Gastroesophageal sphincter (tissue), 3 donors: ENCODE measurements at regions not wholly inside any gene's neighbourhood (a gene's known extent, or its start where the extent isn't known, plus 50 kb on each side); places are given as distances from the start of the nearest gene placed in this dataset.

ENCODE experiments used
- POLR2A ChIP-seq, 2 donors: fragments of 450-650 bp; IDR thresholded peaks; one replicate each; pipeline ENCODE4 v1.6.1; 2017; ENCODE audit warnings: antibody characterized with exemption in 2 of 2, mild to moderate bottlenecking in 2 of 2, moderate library complexity in 1 of 2
- TF ChIP-seq, protein P1 (sequence below), 4 experiments: fragments of 200-600 bp in 2 of 4; fragments of 450-650 bp in 2 of 4; sonication (generic) in 1 of 4; IDR thresholded peaks; one replicate each; pipeline ENCODE4 v1.5.1; 2017 to 2019; ENCODE audit warnings: antibody characterized with exemption in 4 of 4, mild to moderate bottlenecking in 2 of 4, moderate library complexity in 2 of 4

DNA sequence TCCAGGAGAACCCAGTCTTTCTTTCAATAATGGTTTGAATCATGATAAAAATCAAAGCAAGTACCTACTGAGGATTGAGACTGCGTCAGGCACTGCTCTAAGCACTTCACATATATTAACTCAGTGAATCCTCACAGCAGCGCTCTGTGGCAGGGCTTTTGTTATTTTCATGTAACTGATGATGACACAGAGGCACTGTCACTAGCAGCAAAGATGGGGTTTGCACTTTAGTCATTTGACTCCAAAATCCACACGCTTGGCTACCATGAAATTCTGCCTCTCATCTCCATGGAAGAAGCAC, 98.8 kb upstream of the GSC start:
- TF ChIP-seq, protein P1, sequence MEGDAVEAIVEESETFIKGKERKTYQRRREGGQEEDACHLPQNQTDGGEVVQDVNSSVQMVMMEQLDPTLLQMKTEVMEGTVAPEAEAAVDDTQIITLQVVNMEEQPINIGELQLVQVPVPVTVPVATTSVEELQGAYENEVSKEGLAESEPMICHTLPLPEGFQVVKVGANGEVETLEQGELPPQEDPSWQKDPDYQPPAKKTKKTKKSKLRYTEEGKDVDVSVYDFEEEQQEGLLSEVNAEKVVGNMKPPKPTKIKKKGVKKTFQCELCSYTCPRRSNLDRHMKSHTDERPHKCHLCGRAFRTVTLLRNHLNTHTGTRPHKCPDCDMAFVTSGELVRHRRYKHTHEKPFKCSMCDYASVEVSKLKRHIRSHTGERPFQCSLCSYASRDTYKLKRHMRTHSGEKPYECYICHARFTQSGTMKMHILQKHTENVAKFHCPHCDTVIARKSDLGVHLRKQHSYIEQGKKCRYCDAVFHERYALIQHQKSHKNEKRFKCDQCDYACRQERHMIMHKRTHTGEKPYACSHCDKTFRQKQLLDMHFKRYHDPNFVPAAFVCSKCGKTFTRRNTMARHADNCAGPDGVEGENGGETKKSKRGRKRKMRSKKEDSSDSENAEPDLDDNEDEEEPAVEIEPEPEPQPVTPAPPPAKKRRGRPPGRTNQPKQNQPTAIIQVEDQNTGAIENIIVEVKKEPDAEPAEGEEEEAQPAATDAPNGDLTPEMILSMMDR (IDR thresholded peaks at IDR 0.05), result no peak
- no peak for TF ChIP-seq POLR2A (IDR thresholded peaks at IDR 0.05)
